Suppressor macrophage treated with lipopolysaccharide for 4 hours (primary cell): ENCODE measurements at regions not wholly inside any gene's neighbourhood (a gene's known extent, or its start where the extent isn't known, plus 50 kb on each side); places are given as distances from the start of the nearest gene placed in this dataset.

Experiments
- DNase-seq: peaks from one replicate; pipeline ENCODE4 v3.0.0-alpha.2; 2020

DNA sequence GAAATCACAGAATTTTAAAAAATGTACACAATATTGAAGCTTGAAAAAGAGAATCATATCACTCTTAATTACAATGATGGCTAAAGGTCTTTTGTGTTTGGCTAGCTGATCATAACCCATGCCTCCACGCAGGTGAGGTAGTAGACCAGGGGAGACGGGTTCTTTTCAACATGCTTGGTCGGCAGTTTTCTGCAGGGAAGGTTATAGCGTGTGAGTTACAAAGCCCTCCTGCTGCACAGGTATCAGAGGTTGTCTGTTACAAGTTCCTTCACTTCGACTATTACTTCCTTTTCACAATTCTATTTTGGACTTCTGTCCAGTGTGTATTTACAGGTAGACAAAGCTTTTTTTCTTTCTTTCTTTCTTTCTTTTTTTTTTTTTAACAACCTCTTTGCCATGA is 127.1 kb upstream of the PRPS1L1 start:
- DNase-seq: no peak

DNA sequence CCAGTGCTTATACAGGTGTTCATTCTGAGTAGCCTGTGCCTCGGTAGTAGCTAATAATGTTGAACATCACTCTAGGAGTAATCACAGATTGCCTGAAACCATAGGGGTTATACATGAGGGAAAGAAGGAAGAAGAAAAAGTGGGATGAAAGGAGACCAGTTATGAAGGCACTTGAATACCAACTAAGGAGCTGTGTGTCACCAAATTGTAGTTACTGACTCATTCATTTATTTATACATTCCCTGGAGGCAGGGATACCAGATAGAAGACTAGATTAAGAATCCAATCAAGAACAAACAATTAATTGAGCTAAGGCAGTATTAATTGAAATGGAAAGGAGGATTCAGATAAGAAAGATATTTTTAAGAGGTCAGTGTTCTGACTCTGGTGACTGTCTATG is 129.6 kb upstream of the PRPS1L1 start:
- no peak for DNase-seq

DNA sequence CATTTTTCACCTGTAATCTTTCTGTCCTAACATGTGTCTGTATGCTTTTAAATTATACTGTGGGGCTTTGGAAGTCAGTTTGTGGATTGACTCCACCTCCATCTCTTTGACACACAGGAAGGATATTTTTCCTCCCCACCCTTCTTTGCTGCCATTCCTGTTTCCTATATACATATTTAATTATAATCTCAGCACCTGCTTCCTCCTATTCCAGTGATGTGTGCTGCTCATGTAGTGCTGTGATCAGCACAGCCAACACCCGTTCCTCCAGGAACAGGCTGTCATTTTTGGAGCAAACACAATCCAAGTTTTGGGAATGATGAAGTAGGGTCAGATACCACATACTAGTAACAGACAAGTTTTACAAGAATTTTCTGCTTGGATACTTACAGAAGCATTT is 135.0 kb upstream of the PRPS1L1 start:
- DNase-seq: no peak

DNA sequence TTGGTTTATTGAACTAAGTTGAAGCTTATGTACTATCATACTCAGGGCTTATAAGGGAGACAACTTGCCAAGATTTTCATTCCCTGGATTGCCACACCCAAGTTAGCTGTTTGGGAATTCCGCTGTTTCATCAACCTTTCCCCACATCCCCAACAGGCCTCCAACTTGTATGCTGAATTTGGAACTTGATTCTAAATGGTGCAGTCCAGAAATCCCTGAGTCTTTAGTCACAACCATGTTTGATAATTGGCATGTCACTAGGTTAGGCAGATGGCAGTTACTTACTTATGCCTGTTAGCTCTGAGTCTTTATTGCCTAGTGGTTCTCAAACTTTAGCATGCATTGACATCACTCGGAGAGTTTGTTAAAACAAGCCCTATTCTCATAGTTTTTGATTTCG is 135.4 kb upstream of the PRPS1L1 start:
- DNase-seq: no peak

DNA sequence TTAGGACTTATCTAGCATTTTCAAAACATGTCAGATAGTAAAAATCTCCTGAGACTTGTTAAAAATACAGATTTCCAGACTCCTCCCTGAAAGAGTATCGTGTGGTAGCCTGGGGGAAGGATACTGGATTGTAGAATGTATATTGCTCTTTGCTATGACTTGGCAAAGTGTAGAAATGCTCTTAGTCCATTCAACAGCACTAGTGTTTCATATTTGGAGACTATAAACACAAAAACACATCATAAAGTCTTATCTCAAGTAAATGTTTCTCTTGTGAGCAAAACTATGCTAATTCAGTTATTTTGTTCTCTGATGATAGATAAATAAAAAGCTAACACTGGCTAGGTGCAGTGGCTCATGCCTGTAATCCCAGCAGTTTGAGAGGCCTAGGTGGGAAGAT is 137.5 kb upstream of the PRPS1L1 start:
- no peak for DNase-seq

DNA sequence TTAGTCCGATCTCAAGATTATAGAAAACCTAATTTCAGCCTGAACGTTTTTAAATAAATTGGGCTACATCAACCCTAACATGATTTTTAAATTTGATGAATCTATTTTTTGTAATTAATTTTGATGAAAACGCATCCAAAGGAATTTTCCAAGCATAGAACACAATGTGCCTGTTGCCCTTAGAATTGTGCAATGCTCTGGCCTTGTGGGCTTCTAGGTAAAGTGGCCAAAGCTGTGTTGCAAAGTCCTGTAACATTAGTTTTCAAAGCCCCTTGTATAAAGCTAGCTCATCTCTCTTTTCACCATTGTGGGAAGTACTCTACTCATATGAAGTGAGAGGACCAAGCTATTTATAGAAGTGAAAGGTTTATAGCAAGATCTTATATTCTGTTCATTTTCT is 138.4 kb upstream of the PRPS1L1 start:
- DNase-seq: no peak

DNA sequence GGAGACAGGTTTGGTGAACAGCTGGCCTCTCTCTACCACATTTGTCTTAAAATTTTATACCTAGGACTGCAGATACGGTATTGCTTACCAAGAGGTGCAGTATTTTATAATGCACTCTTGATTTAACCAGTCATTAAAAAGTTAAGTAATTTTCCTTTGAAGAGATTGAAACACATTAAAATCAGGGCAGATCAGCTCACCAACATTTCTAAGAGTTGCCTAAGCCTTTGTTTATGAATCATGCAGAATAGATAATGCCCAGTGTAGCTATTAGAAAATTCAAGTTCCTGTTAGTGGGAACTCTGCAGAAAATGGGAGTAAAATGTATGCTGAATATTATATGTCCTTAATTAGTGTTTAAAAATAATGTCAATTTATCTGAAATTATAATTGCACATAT is 140.2 kb upstream of the PRPS1L1 start:
- no peak for DNase-seq

DNA sequence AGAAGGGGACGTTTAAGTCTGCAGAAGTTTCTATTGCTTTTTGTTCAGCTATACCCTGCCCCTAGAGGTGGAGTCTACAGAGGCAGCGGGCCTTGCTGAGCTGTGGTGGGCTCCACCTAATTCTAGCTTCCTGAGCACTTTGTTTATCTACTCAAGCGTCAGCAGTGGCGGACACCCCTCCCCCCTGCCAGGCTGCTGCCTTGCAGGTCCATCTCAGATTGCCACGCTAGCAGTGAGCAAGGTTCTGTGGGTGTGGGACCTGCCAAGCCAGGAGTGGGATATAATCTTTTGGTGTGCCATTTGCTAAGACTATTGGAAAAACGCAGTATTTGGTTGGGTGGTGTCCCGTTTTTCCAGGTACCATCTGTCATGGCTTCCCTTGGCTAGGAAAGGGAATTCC is 147.3 kb upstream of the PRPS1L1 start:
- no peak for DNase-seq

DNA sequence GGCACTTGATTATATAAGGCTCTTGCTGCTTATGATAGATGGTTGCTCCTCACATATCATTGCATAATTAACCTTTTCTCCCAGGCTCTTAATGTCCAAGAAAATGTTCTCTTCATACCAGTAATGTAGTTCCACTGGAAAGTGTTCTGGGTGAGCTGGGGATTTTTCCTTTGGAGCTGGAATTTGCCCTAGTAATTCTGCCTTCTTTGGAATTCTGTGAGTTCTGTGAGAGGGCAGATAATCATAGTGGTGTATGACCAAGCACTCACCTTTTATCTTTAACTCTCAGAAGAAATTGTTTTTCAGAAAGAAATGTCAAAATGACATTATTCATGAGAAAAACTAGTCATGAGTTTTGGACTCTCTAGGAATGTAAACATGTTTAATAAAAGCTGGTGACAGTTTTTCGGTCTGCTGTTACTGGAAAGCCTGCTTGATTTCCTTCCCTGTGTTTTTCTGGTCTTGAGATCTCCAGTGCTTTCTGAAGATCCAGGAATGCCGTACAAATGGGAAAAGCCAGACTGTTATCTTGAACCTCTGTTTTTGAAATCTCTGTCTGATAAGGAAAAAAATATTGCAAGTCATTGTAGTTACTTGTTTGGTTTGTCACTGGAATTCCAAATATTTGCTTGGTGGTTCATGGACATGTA is 148.3 kb upstream of the PRPS1L1 start:
- DNase-seq: no peak

DNA sequence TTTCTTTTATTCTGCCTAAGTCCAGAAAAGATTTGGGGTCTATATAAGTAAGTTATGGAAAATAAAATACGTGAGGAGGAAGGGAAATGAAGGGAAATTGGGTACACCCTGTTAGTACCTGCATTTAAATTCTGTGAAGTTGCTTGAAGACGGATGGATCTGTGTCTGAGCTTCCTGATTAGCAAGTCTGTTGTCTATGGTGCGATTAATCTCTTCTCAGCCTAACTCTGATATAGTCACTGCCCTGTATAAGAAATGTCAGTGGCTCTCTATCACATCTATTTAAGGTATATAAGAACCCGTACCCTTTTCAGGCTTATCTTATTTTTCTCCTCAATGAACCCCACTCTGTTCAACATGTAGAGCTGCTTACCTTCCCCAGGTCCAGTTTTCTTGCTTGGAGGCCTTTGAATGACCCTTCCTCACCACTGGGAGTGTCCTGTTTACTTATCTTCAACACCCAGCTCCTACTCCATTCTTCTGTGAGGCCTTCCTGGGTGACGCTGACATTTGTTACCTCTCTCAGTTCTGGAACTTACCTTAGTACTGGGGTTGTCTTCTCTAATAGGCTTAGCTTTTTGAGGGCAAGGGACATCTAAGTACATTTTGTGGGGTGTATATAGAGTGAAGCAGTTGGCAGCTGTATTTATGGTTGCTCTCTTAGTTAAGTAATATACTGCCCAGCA is 149.6 kb upstream of the PRPS1L1 start:
- no peak for DNase-seq

DNA sequence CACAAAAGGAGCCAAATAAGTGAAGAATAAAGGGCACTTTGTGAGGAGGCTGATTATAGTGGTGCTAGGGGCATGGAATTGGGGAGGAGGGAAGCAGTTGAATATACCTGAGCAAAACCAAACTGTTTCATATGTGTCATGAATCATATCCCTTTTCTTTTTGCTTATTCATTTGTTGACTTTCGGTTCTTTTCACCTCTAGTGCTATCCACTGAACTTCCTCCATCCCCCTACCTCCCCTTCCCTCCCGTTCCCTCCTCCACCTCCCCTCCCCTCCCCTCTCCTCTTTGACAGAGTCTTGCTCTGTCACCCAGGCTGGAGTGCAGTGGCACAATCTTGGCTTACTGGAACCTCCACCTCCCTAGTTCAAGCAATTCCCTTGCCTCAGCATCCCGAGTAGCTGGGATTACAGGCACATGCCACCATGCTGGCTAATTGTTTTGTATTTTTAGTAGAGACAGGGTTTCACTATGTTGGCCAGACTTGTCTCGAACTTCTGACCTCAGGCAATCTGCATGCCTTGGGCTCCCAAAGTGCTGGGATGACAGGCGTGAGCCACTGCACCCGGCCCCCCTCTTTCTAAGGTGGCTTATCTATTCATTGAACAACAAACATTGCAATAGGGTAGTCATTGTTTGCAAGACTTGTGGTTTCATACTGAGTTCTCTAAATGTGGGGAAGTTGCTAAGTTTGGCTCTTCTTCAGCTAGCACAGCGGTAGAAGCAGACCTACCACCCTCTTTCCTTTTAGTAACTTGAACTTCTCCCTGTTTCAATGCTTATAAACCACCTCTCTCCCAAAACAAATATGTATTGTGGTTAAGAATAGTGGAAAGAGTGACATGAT is 150.4 kb upstream of the PRPS1L1 start:
- peak; percentile 74 for DNase-seq

DNA sequence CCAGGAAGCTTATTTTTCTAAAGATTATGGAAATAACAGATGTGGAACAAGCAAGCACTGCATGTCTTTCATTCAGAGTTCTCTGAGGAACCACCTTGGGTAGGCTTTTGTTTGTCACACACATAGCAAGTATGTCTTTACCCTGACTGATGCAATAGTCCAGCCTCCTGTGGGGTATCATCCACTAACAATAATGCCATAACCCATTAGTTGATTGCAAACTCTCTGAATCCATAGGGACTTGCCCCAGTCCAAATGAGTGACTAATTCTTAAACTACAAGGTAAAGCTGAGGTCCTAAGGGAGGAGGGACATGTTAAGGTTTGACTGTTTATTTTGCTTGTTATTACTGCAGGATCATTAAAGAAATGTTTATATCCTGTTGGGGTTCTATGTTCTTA is 151.4 kb upstream of the PRPS1L1 start:
- no peak for DNase-seq

DNA sequence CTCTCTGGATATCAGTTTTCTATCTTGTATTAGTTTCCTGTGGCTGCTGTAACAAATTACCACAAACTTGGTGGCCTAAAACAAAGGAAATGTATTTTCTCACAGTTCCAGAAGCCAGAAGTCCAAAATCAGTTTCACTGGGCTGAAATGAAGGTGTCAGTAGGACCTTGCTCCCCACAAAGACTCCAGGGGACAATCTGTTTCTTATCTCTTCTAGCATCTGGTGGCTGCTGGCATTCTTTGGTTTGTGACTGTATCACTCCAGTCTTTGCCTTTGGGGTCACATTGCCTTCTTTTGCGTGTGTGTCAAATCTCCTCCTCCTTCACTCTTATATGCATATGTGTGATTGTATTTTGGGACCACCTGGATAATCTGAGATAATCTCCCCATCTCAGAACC is 153.0 kb upstream of the PRPS1L1 start:
- no peak for DNase-seq

DNA sequence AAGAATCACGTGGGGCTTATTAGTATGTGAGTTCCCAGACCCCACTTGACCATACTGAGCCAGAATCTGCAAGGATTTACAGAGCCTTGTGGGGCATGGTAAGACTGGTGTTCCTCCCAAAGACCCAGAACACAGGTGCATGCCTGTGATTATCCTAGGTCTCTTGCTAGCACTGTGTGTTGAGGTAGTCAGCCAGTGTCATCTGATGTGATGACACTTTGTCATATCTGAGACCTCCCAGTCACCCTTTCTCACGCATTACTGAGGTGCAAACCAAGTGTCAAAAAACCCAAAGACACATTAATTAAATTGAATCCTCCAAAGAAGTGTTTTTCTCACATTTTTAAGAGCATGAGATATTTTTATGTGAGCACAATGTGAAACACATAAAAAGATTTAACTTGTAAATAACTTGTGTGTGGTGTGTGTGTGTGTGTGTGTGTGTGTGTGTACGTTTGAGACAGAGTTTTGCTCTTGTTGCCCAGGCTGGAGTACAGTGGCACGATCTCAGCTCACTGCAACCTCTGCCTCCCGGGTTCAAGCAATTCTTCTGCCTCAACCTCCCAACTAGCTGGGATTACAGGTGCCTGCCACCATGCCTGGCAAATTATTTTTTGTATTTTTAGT is 162.0 kb upstream of the PRPS1L1 start:
- DNase-seq: no peak

DNA sequence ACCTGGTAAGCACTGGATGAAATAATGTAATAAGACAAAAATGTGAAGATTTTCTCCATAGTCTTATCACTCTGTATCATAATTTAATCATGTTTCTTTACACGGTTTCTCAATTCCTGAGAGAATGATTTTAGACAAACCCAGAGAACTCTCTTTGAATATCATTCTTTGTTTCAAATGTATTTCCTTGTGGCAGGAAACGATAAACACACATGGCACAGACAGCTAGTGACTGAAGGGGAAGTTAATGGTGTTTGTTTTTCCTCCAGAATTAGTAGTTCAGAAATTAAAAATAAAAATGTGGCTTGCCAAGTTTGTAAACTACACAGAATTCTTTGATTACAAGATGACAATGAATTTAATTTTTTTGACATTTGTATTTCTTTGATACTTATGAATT is 163.7 kb upstream of the PRPS1L1 start:
- DNase-seq: no peak

DNA sequence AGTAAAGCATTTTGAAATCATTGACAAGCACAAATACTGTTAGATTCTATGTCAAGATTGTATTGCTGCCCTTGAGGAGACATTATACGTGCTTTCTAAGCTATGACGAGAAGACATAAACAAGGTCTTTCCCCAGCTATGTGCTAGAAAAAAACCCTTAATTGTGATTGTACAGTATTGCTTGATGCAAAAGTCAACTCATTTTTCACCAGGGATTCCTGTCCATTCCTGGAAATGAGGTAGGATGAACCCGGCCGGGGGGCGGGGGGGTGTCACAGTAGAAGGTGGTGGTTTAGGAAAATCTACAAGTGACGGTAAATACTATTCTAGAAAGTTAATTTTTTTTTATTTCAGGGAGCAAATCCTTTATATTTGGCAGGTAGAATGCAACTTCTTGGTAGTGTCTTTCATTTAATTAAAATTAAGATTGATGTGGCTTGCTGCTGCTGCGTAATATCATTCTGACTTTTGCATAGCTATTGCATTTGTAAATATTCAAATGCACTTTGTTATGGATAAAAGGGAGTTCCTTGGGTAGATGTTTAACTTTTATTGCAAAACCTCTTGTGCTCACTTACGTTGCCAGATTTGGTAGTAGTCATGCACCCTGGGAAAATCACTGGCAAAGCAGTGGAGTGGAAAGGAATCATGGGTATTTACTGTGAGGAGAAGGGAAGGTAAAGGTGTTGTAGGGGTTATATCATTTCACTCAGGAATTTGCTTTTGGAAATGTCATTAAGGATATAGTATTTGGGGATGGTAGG is 164.4 kb upstream of the PRPS1L1 start:
- no peak for DNase-seq

DNA sequence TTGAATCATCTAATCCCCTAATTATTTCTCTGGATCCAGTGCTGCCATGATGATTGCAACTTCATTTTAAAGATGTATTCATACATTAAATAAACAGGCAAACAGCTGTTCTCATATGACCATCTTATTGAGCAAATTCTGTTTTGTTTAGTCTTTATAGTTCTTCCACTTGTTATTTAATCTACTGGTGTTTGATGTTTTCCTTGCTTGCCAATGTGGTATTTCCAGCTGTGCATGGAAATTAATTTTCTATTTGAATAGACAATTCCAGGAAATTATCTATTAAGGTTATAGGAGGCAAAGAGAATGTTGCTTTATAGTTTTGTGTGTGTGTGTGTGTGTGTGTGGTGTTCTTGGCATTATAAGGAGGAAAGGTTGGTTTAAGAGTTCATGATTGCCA is 167.0 kb upstream of the PRPS1L1 start:
- no peak for DNase-seq

DNA sequence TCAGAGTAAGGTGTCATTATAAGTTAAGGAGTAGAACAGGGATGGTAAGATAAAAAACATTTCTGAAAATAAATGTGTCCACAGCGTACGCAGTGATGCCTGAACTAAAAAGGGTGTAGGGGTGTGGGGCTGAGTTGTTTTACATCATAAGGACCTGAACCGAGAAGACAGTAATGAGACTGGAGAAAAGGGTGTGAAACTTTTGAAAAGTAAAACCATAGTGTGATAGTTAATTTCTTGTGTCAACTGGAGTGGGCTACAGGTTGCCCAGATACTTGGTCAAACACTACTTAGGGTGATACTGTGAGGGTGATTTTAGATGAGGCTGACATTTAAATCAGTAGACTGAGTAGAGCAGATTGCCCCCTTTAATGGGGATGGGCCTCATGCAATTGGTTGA is 169.0 kb upstream of the PRPS1L1 start:
- no peak for DNase-seq

DNA sequence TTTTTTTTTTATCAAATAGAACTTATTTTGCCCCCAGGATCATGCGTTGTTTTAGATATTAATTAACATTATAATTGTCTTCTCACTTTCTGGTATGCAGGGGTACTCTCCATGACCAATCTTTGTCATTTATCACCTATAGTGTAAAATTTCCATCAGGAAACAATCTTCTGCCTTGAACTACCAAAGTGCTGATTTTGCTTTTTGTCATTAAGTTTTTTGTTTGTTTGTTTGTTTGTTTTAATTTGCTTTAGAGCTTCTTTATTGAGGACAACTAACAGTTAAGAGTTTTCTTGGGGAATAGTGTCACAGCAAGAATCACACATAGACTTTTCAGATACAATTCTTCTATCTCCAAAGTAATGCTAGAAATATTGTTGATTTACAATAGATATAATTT is 171.2 kb upstream of the PRPS1L1 start:
- no peak for DNase-seq

DNA sequence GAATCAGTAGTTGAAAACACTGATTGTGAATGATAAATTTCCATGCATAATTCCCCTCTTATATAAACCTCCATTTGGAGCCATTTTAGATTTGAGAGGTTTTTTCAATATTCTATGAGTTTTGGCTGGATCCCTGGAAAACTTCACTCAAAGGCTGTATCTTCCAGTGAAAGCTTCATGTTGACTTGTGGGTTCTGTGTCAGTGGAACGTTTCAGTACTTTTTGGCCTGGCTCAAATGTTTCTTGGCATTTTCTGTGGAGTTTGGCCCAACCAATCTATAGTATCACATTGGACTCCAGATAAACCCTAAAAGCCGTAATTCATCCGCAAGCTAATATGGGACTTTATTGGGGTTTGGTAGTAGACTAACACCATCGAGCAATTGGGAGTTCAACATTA is 172.6 kb upstream of the PRPS1L1 start:
- no peak for DNase-seq

DNA sequence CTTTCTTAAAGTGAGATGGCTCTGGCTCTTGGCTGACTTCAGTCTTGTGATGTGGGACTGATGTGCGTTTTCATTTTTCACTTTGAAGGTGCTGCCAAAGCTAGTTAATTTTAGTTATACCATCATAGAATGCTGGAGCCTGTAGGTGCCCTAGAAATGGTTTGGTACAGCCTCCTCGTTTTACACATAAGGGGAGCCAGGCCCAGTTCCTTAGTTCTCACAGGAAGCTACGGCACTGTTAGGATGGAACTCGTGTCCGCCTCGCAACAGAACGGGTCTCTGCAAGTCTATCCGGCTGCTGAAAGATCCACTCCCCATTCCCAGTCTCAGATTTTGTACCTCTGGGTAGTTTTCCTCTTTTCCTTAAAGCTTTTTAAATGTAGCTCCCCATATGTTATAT is 173.2 kb upstream of the PRPS1L1 start:
- no peak for DNase-seq

DNA sequence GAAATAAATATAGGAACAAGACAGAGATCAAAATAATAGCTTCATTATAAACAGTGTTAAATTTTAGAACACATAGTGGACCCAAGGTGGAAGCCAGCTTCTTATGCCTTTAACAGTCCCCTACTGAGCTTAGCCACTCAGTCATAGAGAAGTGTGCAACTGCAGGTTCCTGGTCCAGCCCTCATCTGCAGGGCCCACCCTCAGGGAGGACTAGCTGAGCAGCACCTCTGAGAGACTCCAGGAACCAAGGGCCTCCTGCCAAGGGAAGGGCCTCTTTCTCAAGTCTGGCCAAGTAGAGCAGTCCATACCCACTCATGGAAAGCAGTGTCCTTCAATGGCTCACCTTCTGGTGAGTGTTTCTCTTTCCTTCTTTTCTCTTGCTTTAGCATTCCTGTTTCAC is 173.7 kb upstream of the PRPS1L1 start:
- no peak for DNase-seq
